ENCODE measurements at regions not wholly inside any gene's neighbourhood (a gene's known extent, or its start where the extent isn't known, plus 50 kb on each side); places are given as distances from the start of the nearest gene placed in this dataset.

- Histone ChIP-seq H3K9me3 (ENCODE audit: low read depth, low read length) (no peaks in the 10 kb centered on the region), H3K36me3 (ENCODE audit: insufficient read depth, low read length) (no peaks in the 10 kb centered on the region), H3K9ac (ENCODE audit: insufficient read length) (no peak overlapping the region), H3K27ac (no peak overlapping the region), H3K4me3 (no peak overlapping the region)
- no peak for DNase-seq (ENCODE audit: low read depth, low spot score)
- TF ChIP-seq EZH2 (IDR thresholded peaks at IDR 0.05) (no peak), POLR2AphosphoS5 (IDR thresholded peaks at IDR 0.05; ENCODE audit: borderline replicate concordance, low read depth, low read length) (no peak), FOXP2 (optimal IDR thresholded peaks at IDR 0.05; ENCODE audit: control extremely low read depth, extremely low read length, insufficient read depth) (no peak)
Observed at GRCh38 chr10:47053081-47053798, 142.0 kb downstream of the PTPN20 start.

- H3K4me3 ChIP-seq: no peak overlapping the region
- H3K27ac ChIP-seq: no peak overlapping the region
- H3K9me3 ChIP-seq (ENCODE audit: low read depth, low read length): no peaks in the 10 kb centered on the region
- H3K36me3 ChIP-seq (ENCODE audit: insufficient read depth, low read length): no peaks in the 10 kb centered on the region
- no peak for TF ChIP-seq POLR2AphosphoS5 (IDR thresholded peaks at IDR 0.05; ENCODE audit: borderline replicate concordance, low read depth, low read length)
- TF ChIP-seq FOXP2 (optimal IDR thresholded peaks at IDR 0.05; ENCODE audit: control extremely low read depth, extremely low read length, insufficient read depth): no peak
- no peak for TF ChIP-seq EZH2 (IDR thresholded peaks at IDR 0.05)
- no peak overlapping the region for H3K9ac ChIP-seq (ENCODE audit: insufficient read length)
- DNase-seq (ENCODE audit: low read depth, low spot score): no peak
Observed at GRCh38 chr10:47054974-47055373, 143.7 kb downstream of the PTPN20 start.

DNA sequence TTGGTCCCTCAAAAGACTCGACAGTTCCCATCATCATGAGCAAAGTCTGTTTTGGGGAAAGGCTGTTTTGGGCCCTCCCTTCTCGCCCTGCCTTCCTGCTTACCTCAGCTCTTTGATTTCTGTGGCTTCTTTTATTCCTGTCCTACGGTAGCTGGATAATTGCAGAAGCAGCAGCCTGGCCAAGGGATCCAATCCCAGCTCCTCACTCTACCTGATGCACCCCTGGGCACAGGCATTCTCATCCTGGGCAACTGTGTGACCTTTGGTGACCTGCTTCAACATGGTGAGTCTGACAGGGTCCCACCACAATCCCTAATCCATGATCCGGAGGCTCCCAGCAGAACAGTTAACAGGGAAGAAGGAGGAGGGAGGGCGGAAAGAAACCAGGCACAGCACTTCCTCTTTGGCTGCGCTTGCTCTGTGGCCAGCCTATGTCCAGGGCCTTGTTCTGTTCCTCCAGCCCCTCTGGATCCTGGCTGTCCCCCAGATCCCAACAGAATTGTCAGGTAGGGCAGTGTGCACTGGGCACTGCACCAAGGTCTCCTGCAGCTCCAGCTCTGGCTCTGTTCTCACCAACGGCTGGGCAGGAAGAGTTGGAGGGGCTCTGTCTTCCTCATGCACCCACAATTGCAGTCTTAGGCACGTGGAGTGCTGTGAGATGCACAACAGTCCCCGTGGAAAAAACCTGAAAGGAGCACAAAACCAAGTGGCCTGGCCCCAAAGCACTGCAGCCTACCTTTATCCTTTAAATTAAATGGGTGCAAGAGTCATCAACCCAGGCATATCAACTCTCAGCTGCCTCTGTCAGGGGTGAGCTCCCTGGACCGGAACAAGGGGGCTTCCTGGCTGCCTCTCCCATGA is 144.4 kb downstream of the PTPN20 start:
- Histone ChIP-seq H3K36me3 (ENCODE audit: insufficient read depth, low read length) (no peaks in the 10 kb centered on the region), H3K4me3 (no peak overlapping the region), H3K9ac (ENCODE audit: insufficient read length) (no peak overlapping the region), H3K27ac (no peak overlapping the region), H3K9me3 (ENCODE audit: low read depth, low read length) (no peaks in the 10 kb centered on the region)
- DNase-seq (ENCODE audit: low read depth, low spot score): no peak
- TF ChIP-seq EZH2 (IDR thresholded peaks at IDR 0.05): no peak
- no peak for TF ChIP-seq POLR2AphosphoS5 (IDR thresholded peaks at IDR 0.05; ENCODE audit: borderline replicate concordance, low read depth, low read length)
- no peak for TF ChIP-seq FOXP2 (optimal IDR thresholded peaks at IDR 0.05; ENCODE audit: control extremely low read depth, extremely low read length, insufficient read depth)

- TF ChIP-seq POLR2AphosphoS5 (IDR thresholded peaks at IDR 0.05; ENCODE audit: borderline replicate concordance, low read depth, low read length): no peak
- TF ChIP-seq EZH2 (IDR thresholded peaks at IDR 0.05): no peak
- TF ChIP-seq FOXP2 (optimal IDR thresholded peaks at IDR 0.05; ENCODE audit: control extremely low read depth, extremely low read length, insufficient read depth): no peak
Observed at GRCh38 chr10:47056247-47056510, 145.0 kb downstream of the PTPN20 start.

DNA sequence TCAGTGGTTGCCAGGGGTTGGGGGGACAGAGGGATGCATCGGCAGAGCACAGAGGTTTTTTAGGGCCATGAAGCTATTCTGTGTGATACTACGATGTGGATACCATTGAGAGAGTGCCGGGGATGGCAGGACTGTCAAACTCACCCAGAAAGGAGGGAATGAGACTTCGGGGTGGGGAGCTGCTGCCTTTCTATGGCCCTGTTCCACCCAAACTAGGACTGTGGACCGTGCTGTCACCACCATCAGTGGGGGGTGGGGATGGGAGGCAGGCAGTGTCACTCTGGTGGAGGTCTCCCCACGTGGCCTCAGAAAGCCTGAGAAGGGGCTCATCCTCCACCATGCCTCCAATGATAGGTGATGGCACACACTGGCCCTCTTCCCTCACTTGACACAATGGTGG is 146.2 kb downstream of the PTPN20 start:
- TF ChIP-seq FOXP2 (optimal IDR thresholded peaks at IDR 0.05; ENCODE audit: control extremely low read depth, extremely low read length, insufficient read depth) (no peak), POLR2AphosphoS5 (IDR thresholded peaks at IDR 0.05; ENCODE audit: borderline replicate concordance, low read depth, low read length) (no peak), EZH2 (IDR thresholded peaks at IDR 0.05) (no peak)
- H3K9ac ChIP-seq (ENCODE audit: insufficient read length): no peak overlapping the region
- no peak for DNase-seq (ENCODE audit: low read depth, low spot score)
- no peak overlapping the region for H3K27ac ChIP-seq
- H3K4me3 ChIP-seq: no peak overlapping the region
- H3K9me3 ChIP-seq (ENCODE audit: low read depth, low read length): no peaks in the 10 kb centered on the region
- no peaks in the 10 kb centered on the region for H3K36me3 ChIP-seq (ENCODE audit: insufficient read depth, low read length)

More at GRCh38 chr10:47056247-47056510, 145.0 kb downstream of the PTPN20 start:
- Histone ChIP-seq H3K36me3 (ENCODE audit: insufficient read depth, low read length) (no peaks in the 10 kb centered on the region), H3K4me3 (no peak overlapping the region), H3K9ac (ENCODE audit: insufficient read length) (no peak overlapping the region), H3K9me3 (ENCODE audit: low read depth, low read length) (no peaks in the 10 kb centered on the region), H3K27ac (no peak overlapping the region)
- no peak for DNase-seq (ENCODE audit: low read depth, low spot score)

DNA sequence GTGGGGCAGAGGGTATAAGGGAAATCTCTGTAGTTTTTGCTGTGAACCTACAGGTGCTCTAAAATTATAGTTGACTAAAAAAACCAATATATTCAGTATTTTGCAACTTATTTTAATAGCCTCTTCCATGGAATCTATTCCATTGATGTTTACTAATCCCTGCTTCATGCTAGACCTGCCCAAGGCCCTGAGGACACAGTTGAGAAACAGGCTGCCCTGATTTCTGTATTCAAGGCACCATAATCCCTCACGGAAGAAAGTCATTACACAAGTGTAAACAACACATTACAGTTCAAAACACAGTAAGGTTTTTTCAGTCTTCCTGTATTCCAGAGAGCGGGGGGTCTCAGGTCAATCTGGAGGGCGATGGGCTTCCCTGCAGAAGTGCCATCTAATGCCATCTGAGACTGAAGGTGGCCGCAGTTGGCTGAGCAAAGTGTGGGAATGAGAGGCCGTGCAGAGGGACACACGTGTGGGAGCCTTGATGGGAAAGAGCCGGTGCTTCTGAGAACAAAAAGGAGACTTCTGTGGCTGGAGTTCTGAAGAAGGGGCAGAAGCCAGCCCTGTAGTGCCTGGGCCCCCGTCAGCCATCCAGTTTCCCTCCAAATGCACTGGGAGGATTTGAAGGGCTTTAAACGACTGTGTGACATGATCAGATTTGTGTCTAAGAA is 146.9 kb downstream of the PTPN20 start:
- Histone ChIP-seq H3K9me3 (ENCODE audit: low read depth, low read length) (no peaks in the 10 kb centered on the region), H3K9ac (ENCODE audit: insufficient read length) (no peak overlapping the region), H3K27ac (no peak overlapping the region), H3K36me3 (ENCODE audit: insufficient read depth, low read length) (no peaks in the 10 kb centered on the region), H3K4me3 (no peak overlapping the region)
- DNase-seq (ENCODE audit: low read depth, low spot score): no peak
- TF ChIP-seq EZH2 (IDR thresholded peaks at IDR 0.05): no peak
- TF ChIP-seq POLR2AphosphoS5 (IDR thresholded peaks at IDR 0.05; ENCODE audit: borderline replicate concordance, low read depth, low read length): no peak
- no peak for TF ChIP-seq FOXP2 (optimal IDR thresholded peaks at IDR 0.05; ENCODE audit: control extremely low read depth, extremely low read length, insufficient read depth)

GRCh38 chr10:47058961-47059391 is 147.7 kb downstream of the PTPN20 start:
- TF ChIP-seq EZH2 (IDR thresholded peaks at IDR 0.05): no peak
- no peak for TF ChIP-seq FOXP2 (optimal IDR thresholded peaks at IDR 0.05; ENCODE audit: control extremely low read depth, extremely low read length, insufficient read depth)
- TF ChIP-seq POLR2AphosphoS5 (IDR thresholded peaks at IDR 0.05; ENCODE audit: borderline replicate concordance, low read depth, low read length): no peak
- no peak for DNase-seq (ENCODE audit: low read depth, low spot score)
- Histone ChIP-seq H3K4me3 (no peak overlapping the region), H3K9ac (ENCODE audit: insufficient read length) (no peak overlapping the region), H3K36me3 (ENCODE audit: insufficient read depth, low read length) (no peaks in the 10 kb centered on the region), H3K9me3 (ENCODE audit: low read depth, low read length) (no peaks in the 10 kb centered on the region), H3K27ac (no peak overlapping the region)

GRCh38 chr10:47059606-47060311 is 148.5 kb downstream of the PTPN20 start:
- H3K9ac ChIP-seq (ENCODE audit: insufficient read length): no peak overlapping the region
- H3K4me3 ChIP-seq: no peak overlapping the region
- no peak for DNase-seq (ENCODE audit: low read depth, low spot score)
- no peaks in the 10 kb centered on the region for H3K9me3 ChIP-seq (ENCODE audit: low read depth, low read length)
- TF ChIP-seq POLR2AphosphoS5 (IDR thresholded peaks at IDR 0.05; ENCODE audit: borderline replicate concordance, low read depth, low read length) (no peak), FOXP2 (optimal IDR thresholded peaks at IDR 0.05; ENCODE audit: control extremely low read depth, extremely low read length, insufficient read depth) (no peak), EZH2 (IDR thresholded peaks at IDR 0.05) (no peak)
- H3K27ac ChIP-seq: no peak overlapping the region
- H3K36me3 ChIP-seq (ENCODE audit: insufficient read depth, low read length): no peaks in the 10 kb centered on the region

Data from SK-N-MC (cell line).